Hepatocyte (in vitro differentiated cells): ENCODE measurements at regions not wholly inside any gene's neighbourhood (a gene's known extent, or its start where the extent isn't known, plus 50 kb on each side); places are given as distances from the start of the nearest gene placed in this dataset.

Source experiments
- DNase-seq: peaks from one replicate; pipeline ENCODE4 v3.0.0-alpha.2; 2016; ENCODE audit warnings: low spot score
- H2AFZ ChIP-seq: fragments of 200-600 bp; sonication (generic); 2 replicates; pipeline ENCODE4 v1.6.0; 2016; ENCODE audit warnings: antibody characterized with exemption, mild to moderate bottlenecking
- H3K27ac ChIP-seq: fragments of 200-600 bp; sonication (generic); 2 replicates; pipeline ENCODE4 v1.5.1; 2016; ENCODE audit warnings: mild to moderate bottlenecking
- H3K27me3 ChIP-seq: fragments of 200-600 bp; sonication (generic); 2 replicates; pipeline ENCODE4 v1.6.1; 2016
- H3K36me3 ChIP-seq: fragments of 200-600 bp; sonication (generic); replicated peaks from 2 replicates; pipeline ENCODE4 v1.5.1; 2016; ENCODE audit warnings: low read depth; ENCODE audit not compliant: insufficient read depth
- H3K4me1 ChIP-seq: fragments of 200-600 bp; sonication (generic); 2 replicates; pipeline ENCODE4 v1.5.1; 2016; ENCODE audit warnings: mild to moderate bottlenecking, moderate library complexity; ENCODE audit not compliant: insufficient read depth
- H3K4me2 ChIP-seq: fragments of 200-600 bp; sonication (generic); 2 replicates; pipeline ENCODE4 v1.6.0; 2016
- H3K4me3 ChIP-seq: fragments of 200-600 bp; sonication (generic); 2 replicates; pipeline ENCODE4 v1.5.1; 2016; ENCODE audit warnings: mild to moderate bottlenecking
- H3K79me2 ChIP-seq: fragments of 200-600 bp; sonication (generic); 2 replicates; pipeline ENCODE4 v1.6.0; 2017; ENCODE audit warnings: mild to moderate bottlenecking
- H3K9me2 ChIP-seq: fragments of 200-600 bp; sonication (generic); replicated peaks from 2 replicates; pipeline ENCODE4 v1.6.0; 2017; ENCODE audit warnings: mild to moderate bottlenecking; ENCODE audit not compliant: insufficient read depth
- H3K9me3 ChIP-seq: fragments of 200-600 bp; sonication (generic); 2 replicates; pipeline ENCODE4 v1.5.1; 2016; ENCODE audit warnings: low read depth, mild to moderate bottlenecking
- H4K20me1 ChIP-seq: fragments of 200-600 bp; sonication (generic); 2 replicates; pipeline ENCODE4 v1.6.0; 2016; ENCODE audit warnings: mild to moderate bottlenecking; ENCODE audit not compliant: insufficient read depth, poor library complexity, severe bottlenecking
- CTCF ChIP-seq: fragments of 200-600 bp; sonication (generic); IDR thresholded peaks from 2 replicates; pipeline ENCODE4 v1.5.1; 2016; ENCODE audit warnings: antibody characterized with exemption, mild to moderate bottlenecking; ENCODE audit not compliant: poor library complexity
- EZH2 ChIP-seq: fragments of 200-600 bp; sonication (generic); IDR thresholded peaks from 2 replicates; pipeline ENCODE4 v1.6.1; 2016; ENCODE audit warnings: antibody characterized with exemption, mild to moderate bottlenecking, borderline replicate concordance
- EZH2phosphoT487 ChIP-seq: fragments of 200-600 bp; sonication (generic); IDR thresholded peaks from one replicate; pipeline ENCODE4 v1.6.1; 2018; ENCODE audit warnings: antibody characterized with exemption, mild to moderate bottlenecking, low read depth, moderate library complexity; ENCODE audit not compliant: unreplicated experiment, severe bottlenecking
- WGBS: methylation state at CpG from one replicate; pipeline ENCODE4 v1.1.6; 2016; ENCODE audit warnings: low lambda C conversion rate; ENCODE audit errors: missing lambda C conversion rate; 5-methylcytosine and 5-hydroxymethylcytosine counted together

GRCh38 chr10:78630944-78631838 lies 437.6 kb upstream of the ZMIZ1 start:
- Histone ChIP-seq H4K20me1 (no peaks in the 10 kb centered on the region), H3K36me3 (no peaks in the 10 kb centered on the region), H3K4me1 (peaks cover 14% of the 10 kb centered on the region), H3K9me3 (no peaks in the 10 kb centered on the region), H3K79me2 (no peaks in the 10 kb centered on the region), H3K4me3 (no peak overlapping the region), H2AFZ (no peak overlapping the region), H3K27me3 (no peaks in the 10 kb centered on the region), H3K9me2 (no peaks in the 10 kb centered on the region), H3K27ac (no peak overlapping the region), H3K4me2 (no peak overlapping the region)
- no peak for DNase-seq
- 78% methylated on average over 12 of the region's 12 CpGs for WGBS
- TF ChIP-seq CTCF, result no peak
- TF ChIP-seq EZH2, result no peak
- TF ChIP-seq EZH2phosphoT487, result no peak

- DNase-seq, result peak; percentile 82
- H3K9me2 ChIP-seq, result no peaks in the 10 kb centered on the region
- H3K27ac ChIP-seq, result peak overlapping the region; percentile 76
- no peaks in the 10 kb centered on the region for H4K20me1 ChIP-seq
- peaks cover 14% of the 10 kb centered on the region for H3K4me1 ChIP-seq
- peak overlapping the region; percentile 44 for H3K4me2 ChIP-seq
- H3K79me2 ChIP-seq, result no peaks in the 10 kb centered on the region
- TF ChIP-seq EZH2phosphoT487, result no peak
- no peak for TF ChIP-seq EZH2
- TF ChIP-seq CTCF, result no peak
- H3K4me3 ChIP-seq, result no peak overlapping the region
- no peak overlapping the region for H2AFZ ChIP-seq
- no peaks in the 10 kb centered on the region for H3K27me3 ChIP-seq
- no peaks in the 10 kb centered on the region for H3K36me3 ChIP-seq
- no peaks in the 10 kb centered on the region for H3K9me3 ChIP-seq
- WGBS, result 42% methylated on average over 2 of the region's 2 CpGs
These were observed 434.4 kb upstream of the ZMIZ1 start for GRCh38 chr10:78634389-78634815.

GRCh38 chr10:78634835-78635234 lies 433.9 kb upstream of the ZMIZ1 start:
- H3K4me2 ChIP-seq, result peak overlapping the region; percentile 44
- 23% methylated on average over 2 of the region's 2 CpGs for WGBS
- DNase-seq, result peak; percentile 49

More at GRCh38 chr10:78634835-78635234, 433.9 kb upstream of the ZMIZ1 start:
- peak overlapping the region; percentile 76 for H3K27ac ChIP-seq
- peaks cover 14% of the 10 kb centered on the region for H3K4me1 ChIP-seq
- H3K79me2 ChIP-seq, result no peaks in the 10 kb centered on the region
- H3K9me2 ChIP-seq, result no peaks in the 10 kb centered on the region
- H2AFZ ChIP-seq, result no peak overlapping the region
- H4K20me1 ChIP-seq, result no peaks in the 10 kb centered on the region
- H3K36me3 ChIP-seq, result no peaks in the 10 kb centered on the region
- TF ChIP-seq EZH2phosphoT487 (no peak), CTCF (no peak), EZH2 (no peak)
- no peaks in the 10 kb centered on the region for H3K9me3 ChIP-seq
- H3K27me3 ChIP-seq, result no peaks in the 10 kb centered on the region
- no peak overlapping the region for H3K4me3 ChIP-seq
